ENCODE measurements at regions not wholly inside any gene's neighbourhood (a gene's known extent, or its start where the extent isn't known, plus 50 kb on each side); places are given as distances from the start of the nearest gene placed in this dataset.

DNA sequence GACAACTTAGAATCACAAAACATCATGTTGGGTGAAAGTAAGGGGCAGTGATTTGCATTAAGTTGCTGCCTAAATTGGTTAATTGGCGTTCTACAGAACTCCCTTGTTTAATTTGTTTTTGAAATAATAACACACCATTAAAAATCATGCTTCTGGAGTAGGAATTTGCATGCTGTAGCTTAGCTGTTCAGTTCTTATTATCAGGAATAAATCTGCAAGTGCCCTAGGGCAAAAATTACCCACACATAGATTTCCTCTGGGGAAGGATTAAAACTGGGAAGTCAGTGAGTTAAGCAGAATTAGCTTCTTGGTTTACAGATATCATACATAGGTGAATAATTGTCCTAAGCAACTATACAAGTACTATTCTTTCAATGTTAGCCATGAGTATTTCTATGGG lies 381.6 kb upstream of the NAALADL2 start:
- TF ChIP-seq, protein P1, sequence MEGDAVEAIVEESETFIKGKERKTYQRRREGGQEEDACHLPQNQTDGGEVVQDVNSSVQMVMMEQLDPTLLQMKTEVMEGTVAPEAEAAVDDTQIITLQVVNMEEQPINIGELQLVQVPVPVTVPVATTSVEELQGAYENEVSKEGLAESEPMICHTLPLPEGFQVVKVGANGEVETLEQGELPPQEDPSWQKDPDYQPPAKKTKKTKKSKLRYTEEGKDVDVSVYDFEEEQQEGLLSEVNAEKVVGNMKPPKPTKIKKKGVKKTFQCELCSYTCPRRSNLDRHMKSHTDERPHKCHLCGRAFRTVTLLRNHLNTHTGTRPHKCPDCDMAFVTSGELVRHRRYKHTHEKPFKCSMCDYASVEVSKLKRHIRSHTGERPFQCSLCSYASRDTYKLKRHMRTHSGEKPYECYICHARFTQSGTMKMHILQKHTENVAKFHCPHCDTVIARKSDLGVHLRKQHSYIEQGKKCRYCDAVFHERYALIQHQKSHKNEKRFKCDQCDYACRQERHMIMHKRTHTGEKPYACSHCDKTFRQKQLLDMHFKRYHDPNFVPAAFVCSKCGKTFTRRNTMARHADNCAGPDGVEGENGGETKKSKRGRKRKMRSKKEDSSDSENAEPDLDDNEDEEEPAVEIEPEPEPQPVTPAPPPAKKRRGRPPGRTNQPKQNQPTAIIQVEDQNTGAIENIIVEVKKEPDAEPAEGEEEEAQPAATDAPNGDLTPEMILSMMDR (IDR thresholded peaks at IDR 0.05) = no peak
- TF ChIP-seq POLR2A (IDR thresholded peaks at IDR 0.05) = no peak

Data from esophagus squamous epithelium (tissue), 4 donors.